ENCODE measurements at regions not wholly inside any gene's neighbourhood (a gene's known extent, or its start where the extent isn't known, plus 50 kb on each side); places are given as distances from the start of the nearest gene placed in this dataset.
"Not testable (repeated sequence)": the region's sequence is repeated elsewhere in the genome, so short reads cannot be mapped to it uniquely, and the experiment has no call there.

DNA sequence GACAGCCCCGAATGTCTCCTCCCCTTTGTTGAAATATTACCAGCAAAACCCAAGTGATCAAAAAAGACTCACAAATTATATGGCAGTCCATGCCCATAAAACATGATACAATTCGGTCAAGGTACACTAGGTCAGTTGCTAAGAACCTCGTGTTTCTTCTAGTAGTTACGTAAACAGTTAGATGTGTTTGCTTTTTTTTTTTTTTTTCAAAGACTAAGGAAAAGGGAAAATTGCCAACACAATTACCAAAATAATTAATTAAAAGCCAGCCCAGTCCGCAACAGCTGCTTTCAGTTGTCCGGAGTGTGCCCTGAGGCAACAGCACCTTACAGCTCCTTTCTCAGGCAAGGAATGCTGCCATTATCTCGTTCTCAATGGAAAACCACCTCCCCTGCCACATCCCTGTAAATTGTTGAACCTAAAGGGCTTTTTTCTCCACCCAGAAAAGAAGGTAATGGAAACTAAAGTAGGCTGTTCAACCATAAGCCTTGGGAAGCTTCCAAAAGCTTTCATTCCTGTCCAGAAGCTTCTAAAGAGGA is 129.2 kb upstream of the TSC22D2 start:
- H3K27me3 Mint-ChIP-seq, result peaks cover 6 to 20% (median 8%) of the 10 kb centered on the region in 3 donors
- DNase-seq, result no peak
- peaks cover 0 to 5% (median 0%) of the 10 kb centered on the region in 7 donors for H3K9me3 Mint-ChIP-seq
- no peaks in the 10 kb centered on the region for H3K4me1 Mint-ChIP-seq
- no peak for ATAC-seq (ENCODE audit: low read depth in 2 of 2)
- no peak overlapping the region for H3K4me3 Mint-ChIP-seq
- no peak overlapping the region for H3K27ac Mint-ChIP-seq
- no peaks in the 10 kb centered on the region for H3K36me3 Mint-ChIP-seq

- Mint-ChIP-seq H3K36me3 (no peaks in the 10 kb centered on the region), H3K27ac (no peak overlapping the region), H3K4me3 (no peak overlapping the region)
Measured at GRCh38 chr3:150278195-150278594, 129.9 kb upstream of the TSC22D2 start.

GRCh38 chr3:150277444-150277843 is 130.7 kb upstream of the TSC22D2 start:
- H3K36me3 Mint-ChIP-seq, result no peaks in the 10 kb centered on the region
- H3K4me1 Mint-ChIP-seq, result no peaks in the 10 kb centered on the region
- peaks cover 0 to 5% (median 0%) of the 10 kb centered on the region in 7 donors for H3K9me3 Mint-ChIP-seq
- H3K27me3 Mint-ChIP-seq, result peaks cover 6 to 20% (median 8%) of the 10 kb centered on the region in 3 donors
- no peak overlapping the region for H3K27ac Mint-ChIP-seq
- ATAC-seq (ENCODE audit: low read depth in 2 of 2), result no peak
- H3K4me3 Mint-ChIP-seq, result no peak overlapping the region
- no peak for DNase-seq

More at GRCh38 chr3:150278195-150278594, 129.9 kb upstream of the TSC22D2 start:
- peaks cover 6 to 20% (median 8%) of the 10 kb centered on the region in 3 donors for H3K27me3 Mint-ChIP-seq
- H3K4me1 Mint-ChIP-seq, result no peaks in the 10 kb centered on the region
- peaks cover 0 to 5% (median 0%) of the 10 kb centered on the region in 7 donors for H3K9me3 Mint-ChIP-seq
- no peak for DNase-seq
- ATAC-seq (ENCODE audit: low read depth in 2 of 2), result no peak

DNA sequence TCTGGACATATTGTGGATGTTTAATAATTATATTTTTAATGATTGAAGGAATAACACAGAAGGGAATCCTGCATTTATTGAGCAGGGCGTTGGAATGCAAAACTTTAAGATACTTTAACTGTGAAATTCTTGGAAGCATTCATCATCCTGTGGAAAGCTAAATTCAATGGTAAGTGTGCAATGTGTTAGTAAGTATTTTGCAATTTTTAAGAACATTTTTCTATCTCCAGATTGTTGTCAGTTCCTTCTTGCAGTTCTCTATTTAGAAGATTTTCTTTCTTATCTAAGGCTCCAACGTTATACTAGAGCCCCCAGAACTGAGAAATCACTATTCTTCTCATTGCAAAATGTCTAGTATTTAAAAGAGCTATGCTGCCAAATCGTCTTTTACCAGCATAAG is 132.2 kb upstream of the TSC22D2 start:
- no peak for DNase-seq
- Mint-ChIP-seq H3K4me1 (no peaks in the 10 kb centered on the region), H3K27me3 (peaks cover 6 to 8% (median 8%) of the 10 kb centered on the region in 3 donors), H3K36me3 (no peaks in the 10 kb centered on the region), H3K27ac (no peak overlapping the region), H3K9me3 (peaks cover 0 to 5% (median 0%) of the 10 kb centered on the region in 7 donors), H3K4me3 (no peak overlapping the region)
- no peak for ATAC-seq (ENCODE audit: low read depth in 2 of 2)

DNA sequence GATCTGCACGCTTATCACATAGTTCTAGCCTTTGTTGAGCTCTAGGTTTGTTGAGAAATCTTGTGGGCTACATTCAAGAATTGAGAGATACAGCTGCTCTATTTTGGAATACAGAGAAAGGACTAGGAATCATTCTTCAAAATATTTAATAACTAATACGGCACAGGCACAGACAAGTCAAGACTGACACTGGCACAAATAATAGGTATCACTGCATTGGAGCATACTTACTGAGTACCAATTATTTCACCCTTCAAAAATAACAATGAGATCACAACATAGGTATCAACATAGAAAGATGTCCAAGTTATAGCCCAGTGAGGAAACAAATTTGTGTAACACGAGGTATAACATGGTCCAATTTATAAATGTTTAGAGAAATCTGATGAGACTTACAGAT is 133.7 kb upstream of the TSC22D2 start:
- H3K9me3 Mint-ChIP-seq, result no peaks in the 10 kb centered on the region
- H3K27me3 Mint-ChIP-seq, result peaks cover 0 to 8% (median 6%) of the 10 kb centered on the region in 3 donors
- DNase-seq, result no peak
- no peaks in the 10 kb centered on the region for H3K36me3 Mint-ChIP-seq
- no peak overlapping the region for H3K27ac Mint-ChIP-seq
- no peaks in the 10 kb centered on the region for H3K4me1 Mint-ChIP-seq
- H3K4me3 Mint-ChIP-seq, result no peak overlapping the region
- ATAC-seq (ENCODE audit: low read depth in 2 of 2), result no peak

GRCh38 chr3:150273396-150273795 is 134.7 kb upstream of the TSC22D2 start:
- Mint-ChIP-seq H3K36me3 (no peaks in the 10 kb centered on the region), H3K4me1 (no peaks in the 10 kb centered on the region), H3K9me3 (no peaks in the 10 kb centered on the region), H3K4me3 (no peak overlapping the region), H3K27me3 (peaks cover 0 to 8% (median 6%) of the 10 kb centered on the region in 3 donors), H3K27ac (no peak overlapping the region)
- DNase-seq (no peak), ATAC-seq (ENCODE audit: low read depth in 2 of 2) (no peak)

GRCh38 chr3:150271591-150271960 is 136.5 kb upstream of the TSC22D2 start:
- H3K4me3 Mint-ChIP-seq, result no peak overlapping the region

DNA sequence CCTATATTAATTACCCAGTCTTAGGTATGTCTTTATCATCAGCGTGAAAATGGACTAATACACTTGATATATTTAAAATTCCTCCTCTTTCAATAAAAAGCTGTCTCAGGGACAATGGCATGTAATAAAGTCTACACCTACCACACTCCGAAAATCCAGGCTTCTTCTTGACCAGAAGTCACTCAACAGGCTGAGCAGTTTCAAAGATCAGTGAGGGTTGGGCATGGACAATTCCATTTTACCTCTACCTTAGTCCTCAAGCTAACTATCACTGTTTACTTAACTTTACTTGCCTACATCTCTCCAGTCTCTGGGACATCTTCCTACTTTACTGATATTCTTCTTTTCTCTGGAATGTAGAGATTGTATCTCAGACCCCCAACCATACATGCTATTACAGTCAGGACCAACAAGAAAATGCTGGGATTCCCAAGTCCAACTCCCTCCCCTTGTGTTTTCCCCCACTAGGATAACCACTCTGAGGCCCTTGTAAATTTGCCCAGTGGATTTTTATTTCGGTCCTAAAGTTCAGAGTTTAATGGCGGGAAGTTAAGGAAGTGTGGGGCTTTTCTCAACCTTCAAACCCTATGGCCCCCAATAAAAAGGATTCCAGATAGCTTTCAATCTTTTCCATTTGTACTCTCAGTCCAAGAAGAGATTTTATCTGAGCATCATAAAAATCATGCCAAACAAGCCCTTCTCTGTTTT is 137.1 kb upstream of the TSC22D2 start:
- Mint-ChIP-seq H3K4me3 (no peak overlapping the region), H3K27ac (no peak overlapping the region), H3K36me3 (no peaks in the 10 kb centered on the region), H3K27me3 (no peaks in the 10 kb centered on the region), H3K9me3 (no peaks in the 10 kb centered on the region), H3K4me1 (no peaks in the 10 kb centered on the region)
- no peak for DNase-seq
- no peak for ATAC-seq (ENCODE audit: low read depth in 2 of 2)

More at GRCh38 chr3:150271591-150271960, 136.5 kb upstream of the TSC22D2 start:
- DNase-seq, result no peak
- H3K27me3 Mint-ChIP-seq, result no peaks in the 10 kb centered on the region
- H3K9me3 Mint-ChIP-seq, result no peaks in the 10 kb centered on the region
- H3K4me1 Mint-ChIP-seq, result no peaks in the 10 kb centered on the region
- H3K27ac Mint-ChIP-seq, result no peak overlapping the region
- no peaks in the 10 kb centered on the region for H3K36me3 Mint-ChIP-seq
- no peak for ATAC-seq (ENCODE audit: low read depth in 2 of 2)

DNA sequence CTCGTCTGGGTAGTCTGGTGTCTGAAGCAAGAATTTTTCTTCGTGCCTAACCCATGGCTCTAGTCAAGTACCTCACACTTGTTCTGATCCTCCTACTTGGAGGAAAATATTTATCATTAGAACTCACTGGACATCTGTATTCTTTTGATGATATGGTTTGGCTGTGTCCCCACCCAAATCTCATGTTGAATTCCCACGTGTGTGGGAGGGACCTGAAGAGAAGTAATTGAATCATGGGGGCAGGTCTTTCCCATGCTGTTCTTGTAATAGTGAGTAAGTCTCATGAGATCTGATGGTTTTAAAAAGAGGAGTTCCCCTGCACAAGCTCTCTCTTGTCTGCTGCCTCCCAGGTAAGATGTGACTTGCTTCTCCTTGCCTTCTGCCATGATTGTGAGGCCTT is 137.7 kb upstream of the TSC22D2 start:
- H3K36me3 Mint-ChIP-seq; H3K4me3 Mint-ChIP-seq; H3K27me3 Mint-ChIP-seq; DNase-seq; H3K9me3 Mint-ChIP-seq; ATAC-seq (ENCODE audit: low read depth in 2 of 2); H3K27ac Mint-ChIP-seq; H3K4me1 Mint-ChIP-seq: not testable (repeated sequence)

DNA sequence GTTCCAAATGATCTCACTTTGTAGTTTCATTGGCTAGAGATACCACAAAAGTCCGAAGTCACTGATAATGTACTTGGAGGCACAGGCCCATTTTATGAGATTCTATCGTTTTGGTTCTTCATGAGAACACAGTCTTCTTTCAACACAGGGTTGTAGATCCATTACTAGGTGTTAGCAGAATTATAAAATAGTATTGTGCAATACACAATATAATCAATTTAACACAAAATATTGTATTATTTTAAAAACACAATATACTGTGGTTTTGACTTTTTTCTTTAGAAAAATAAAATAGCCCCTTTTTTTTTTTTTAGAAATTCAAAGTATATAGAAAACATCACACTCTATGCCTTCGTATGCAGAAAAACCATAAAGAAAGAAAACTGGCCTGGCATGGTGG is 138.6 kb upstream of the TSC22D2 start:
- ATAC-seq (ENCODE audit: low read depth in 2 of 2), result no peak
- Mint-ChIP-seq H3K4me3 (no peak overlapping the region), H3K27ac (no peak overlapping the region), H3K36me3 (no peaks in the 10 kb centered on the region), H3K27me3 (no peaks in the 10 kb centered on the region), H3K4me1 (no peaks in the 10 kb centered on the region), H3K9me3 (no peaks in the 10 kb centered on the region)
- DNase-seq, result no peak

- no peak overlapping the region for H3K27ac Mint-ChIP-seq
- peaks cover 0 to 8% (median 3%) of the 10 kb centered on the region in 3 donors for H3K27me3 Mint-ChIP-seq
- H3K36me3 Mint-ChIP-seq, result no peaks in the 10 kb centered on the region
- DNase-seq, result no peak
- H3K9me3 Mint-ChIP-seq, result no peaks in the 10 kb centered on the region
- H3K4me1 Mint-ChIP-seq, result no peaks in the 10 kb centered on the region
- ATAC-seq (ENCODE audit: low read depth in 2 of 2), result no peak
- no peak overlapping the region for H3K4me3 Mint-ChIP-seq
Measured at GRCh38 chr3:150268426-150269391, 139.4 kb upstream of the TSC22D2 start.

- DNase-seq, result no peak
- Mint-ChIP-seq H3K4me3 (no peak overlapping the region), H3K27me3 (peaks cover 0 to 10% (median 3%) of the 10 kb centered on the region in 3 donors), H3K36me3 (no peaks in the 10 kb centered on the region), H3K27ac (no peak overlapping the region), H3K4me1 (no peaks in the 10 kb centered on the region), H3K9me3 (no peaks in the 10 kb centered on the region)
- no peak for ATAC-seq (ENCODE audit: low read depth in 2 of 2)
Measured at GRCh38 chr3:150267288-150267687, 140.8 kb upstream of the TSC22D2 start.

DNA sequence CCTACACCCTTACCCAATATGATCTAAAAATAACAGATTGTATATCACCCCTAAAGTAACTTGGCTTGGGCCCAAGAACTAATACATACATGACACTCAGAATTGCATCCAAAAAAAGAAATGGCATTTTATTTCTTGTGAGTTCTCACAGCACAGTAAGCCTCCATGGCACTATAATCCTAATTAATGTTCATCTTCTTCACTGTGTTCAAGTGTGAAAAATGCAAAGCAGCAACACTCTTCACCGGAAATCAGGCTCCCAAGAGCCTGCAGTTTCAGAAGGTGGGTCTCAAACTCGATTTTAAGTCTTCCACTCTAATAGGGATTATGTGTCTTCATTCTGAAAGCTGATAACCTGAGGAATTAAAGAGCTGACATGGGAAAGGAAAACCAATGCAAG is 142.8 kb upstream of the TSC22D2 start:
- DNase-seq (no peak), ATAC-seq (ENCODE audit: low read depth in 2 of 2) (no peak)
- Mint-ChIP-seq H3K4me1 (no peaks in the 10 kb centered on the region), H3K27me3 (peaks cover 0 to 13% (median 3%) of the 10 kb centered on the region in 3 donors), H3K4me3 (no peak overlapping the region), H3K36me3 (no peaks in the 10 kb centered on the region), H3K9me3 (no peaks in the 10 kb centered on the region), H3K27ac (peak overlapping the region in 1 of 6 donors; percentile 20)

Data from naive B cell (primary cell).